IgD-negative memory B cell (primary cell): ENCODE measurements at regions not wholly inside any gene's neighbourhood (a gene's known extent, or its start where the extent isn't known, plus 50 kb on each side); places are given as distances from the start of the nearest gene placed in this dataset.

Experiments used
- H3K27ac Mint-ChIP-seq, 3 donors: one replicate each; pipeline ENCODE4 v1.8.0; 2020 to 2022; ENCODE audit warnings: mild to moderate bottlenecking in 3 of 3, mixed read lengths in 3 of 3, moderate library complexity in 1 of 3
- H3K27me3 Mint-ChIP-seq: one replicate; pipeline ENCODE4 v1.8.0; 2021; ENCODE audit warnings: mixed read lengths
- H3K36me3 Mint-ChIP-seq: one replicate; pipeline ENCODE4 v1.8.0; 2020; ENCODE audit warnings: mild to moderate bottlenecking, mixed read lengths
- H3K4me1 Mint-ChIP-seq, 3 donors: one replicate each; pipeline ENCODE4 v1.8.0; 2020 to 2022; ENCODE audit warnings: mixed read lengths in 3 of 3, mild to moderate bottlenecking in 1 of 3
- H3K4me3 Mint-ChIP-seq, 4 donors: one replicate each; pipeline ENCODE4 v1.8.0; 2020 to 2022; ENCODE audit warnings: mild to moderate bottlenecking in 4 of 4, mixed read lengths in 4 of 4, moderate library complexity in 3 of 4
- H3K9me3 Mint-ChIP-seq, 3 donors: one replicate each; pipeline ENCODE4 v1.8.0; 2020 to 2021; ENCODE audit warnings: mixed read lengths in 3 of 3, mild to moderate bottlenecking in 1 of 3

DNA sequence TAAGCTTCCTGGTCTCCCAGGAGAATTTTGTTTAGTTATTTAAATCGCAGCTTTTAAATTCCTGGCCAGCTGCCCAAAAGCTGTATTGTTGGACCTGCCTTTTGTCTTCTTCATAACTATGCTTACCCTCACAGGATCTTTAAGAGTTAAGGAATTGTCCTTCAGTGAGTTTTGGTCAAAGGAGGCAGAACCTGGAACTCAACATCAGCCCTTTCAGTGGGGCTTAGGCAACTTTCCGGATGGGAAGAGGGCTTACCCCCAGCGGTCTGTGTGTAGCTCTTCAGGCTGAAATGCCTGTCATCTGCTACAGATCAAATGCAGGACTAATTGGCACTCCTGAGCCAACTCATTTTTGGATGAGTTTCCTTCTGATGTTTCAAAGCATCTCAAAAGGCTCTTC lies 402.6 kb downstream of the SIPA1L2 start:
- peaks cover 0 to 5% (median 0%) of the 10 kb centered on the region in 3 donors for H3K9me3 Mint-ChIP-seq
- no peaks in the 10 kb centered on the region for H3K36me3 Mint-ChIP-seq
- H3K27me3 Mint-ChIP-seq: peaks cover 2% of the 10 kb centered on the region
- no peak overlapping the region for H3K27ac Mint-ChIP-seq
- no peaks in the 10 kb centered on the region for H3K4me1 Mint-ChIP-seq
- no peak overlapping the region for H3K4me3 Mint-ChIP-seq

DNA sequence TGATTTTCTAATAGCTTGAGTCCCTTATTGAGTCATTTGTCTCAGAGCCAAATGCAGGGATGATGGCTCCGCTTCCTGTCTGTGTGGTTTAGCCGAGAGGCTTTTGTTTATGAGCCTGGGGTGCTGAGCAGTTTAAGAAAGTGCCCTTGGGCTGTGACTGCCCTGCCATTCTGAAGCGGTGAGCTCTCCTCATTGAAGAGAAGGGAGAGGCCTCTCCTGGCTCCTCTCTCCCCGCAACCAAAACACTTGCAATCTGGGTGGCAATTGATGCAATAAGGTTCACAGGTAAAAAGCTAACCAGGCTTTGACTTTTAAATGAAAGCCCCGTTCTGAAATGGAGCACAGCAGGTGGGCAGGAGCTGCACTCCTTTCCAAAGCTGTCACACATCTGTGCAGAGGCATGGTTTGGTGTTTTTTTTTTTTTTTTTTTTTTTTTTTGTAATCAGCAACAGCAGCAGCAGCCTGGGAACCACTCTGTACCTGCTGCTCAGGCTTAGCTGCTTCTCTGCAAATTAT lies 403.7 kb downstream of the SIPA1L2 start:
- H3K36me3 Mint-ChIP-seq: no peaks in the 10 kb centered on the region
- peaks cover 0 to under 1% (median 0%) of the 10 kb centered on the region in 3 donors for H3K4me1 Mint-ChIP-seq
- no peak overlapping the region for H3K27ac Mint-ChIP-seq
- H3K9me3 Mint-ChIP-seq: peaks cover 0 to 5% (median 0%) of the 10 kb centered on the region in 3 donors
- H3K27me3 Mint-ChIP-seq: peaks cover 2% of the 10 kb centered on the region
- H3K4me3 Mint-ChIP-seq: no peak overlapping the region

DNA sequence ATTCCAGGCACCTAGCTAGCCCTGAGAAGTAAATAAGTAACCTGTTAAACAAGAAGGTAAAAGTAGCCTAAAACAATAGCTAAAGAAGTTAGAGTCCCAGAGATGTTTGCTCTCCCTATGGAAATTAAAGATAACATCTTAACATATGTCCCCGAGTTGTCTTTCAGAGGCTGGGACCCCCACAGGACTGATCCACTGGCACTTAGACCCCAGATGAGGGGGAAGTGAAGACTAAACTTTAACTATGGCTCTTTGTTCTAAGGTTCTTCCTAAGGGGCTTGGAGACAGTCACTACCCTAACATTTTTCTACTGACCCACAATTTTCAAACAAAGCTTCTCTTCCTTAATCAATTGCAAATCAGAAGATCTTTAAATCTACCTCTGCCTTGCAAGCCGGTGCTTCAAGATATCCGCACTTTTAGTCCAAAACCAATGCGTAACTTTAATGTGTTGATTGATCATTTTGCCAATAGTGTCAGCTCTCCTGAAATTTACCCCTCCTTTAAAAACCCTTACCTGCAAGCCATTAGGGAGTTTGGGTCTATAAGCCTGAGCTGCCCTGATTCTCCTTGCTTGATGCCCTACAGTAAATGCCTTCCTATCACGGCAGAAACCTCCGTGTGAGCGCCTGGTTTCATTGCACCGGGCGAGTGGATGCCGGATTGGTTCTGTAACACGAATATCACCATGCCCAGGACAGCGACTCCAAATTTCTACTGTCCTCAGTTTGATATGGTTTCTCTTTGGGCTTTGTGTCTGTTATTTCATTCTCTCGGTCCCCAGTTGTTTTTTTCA lies 404.4 kb downstream of the SIPA1L2 start:
- H3K4me1 Mint-ChIP-seq: peaks cover 0 to 2% (median 0%) of the 10 kb centered on the region in 3 donors
- H3K36me3 Mint-ChIP-seq: no peaks in the 10 kb centered on the region
- H3K27ac Mint-ChIP-seq: no peak overlapping the region
- no peak overlapping the region for H3K4me3 Mint-ChIP-seq
- H3K9me3 Mint-ChIP-seq: peaks cover 0 to 5% (median 0%) of the 10 kb centered on the region in 3 donors
- peaks cover 2% of the 10 kb centered on the region for H3K27me3 Mint-ChIP-seq

DNA sequence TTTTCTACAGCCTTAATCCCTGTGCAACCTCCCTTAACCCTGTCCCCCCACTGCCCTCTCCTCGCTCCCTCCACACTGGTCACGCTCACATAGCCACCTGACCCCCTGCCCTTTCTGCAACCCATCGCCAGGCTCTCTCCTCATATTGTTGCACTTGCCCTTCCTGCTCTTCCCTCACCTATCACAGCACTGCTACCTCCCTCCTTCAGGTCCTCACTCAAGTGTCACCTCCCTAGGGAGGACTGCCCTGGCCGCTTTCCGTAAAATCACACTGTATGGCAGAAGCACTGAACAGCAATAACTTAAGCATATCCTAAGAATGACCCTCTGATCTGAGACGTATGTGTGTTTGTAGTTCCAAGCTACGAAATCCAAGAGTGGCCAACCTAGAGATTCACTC lies 406.0 kb downstream of the SIPA1L2 start:
- Mint-ChIP-seq H3K4me3 (no peak overlapping the region), H3K27ac (no peak overlapping the region)

DNA sequence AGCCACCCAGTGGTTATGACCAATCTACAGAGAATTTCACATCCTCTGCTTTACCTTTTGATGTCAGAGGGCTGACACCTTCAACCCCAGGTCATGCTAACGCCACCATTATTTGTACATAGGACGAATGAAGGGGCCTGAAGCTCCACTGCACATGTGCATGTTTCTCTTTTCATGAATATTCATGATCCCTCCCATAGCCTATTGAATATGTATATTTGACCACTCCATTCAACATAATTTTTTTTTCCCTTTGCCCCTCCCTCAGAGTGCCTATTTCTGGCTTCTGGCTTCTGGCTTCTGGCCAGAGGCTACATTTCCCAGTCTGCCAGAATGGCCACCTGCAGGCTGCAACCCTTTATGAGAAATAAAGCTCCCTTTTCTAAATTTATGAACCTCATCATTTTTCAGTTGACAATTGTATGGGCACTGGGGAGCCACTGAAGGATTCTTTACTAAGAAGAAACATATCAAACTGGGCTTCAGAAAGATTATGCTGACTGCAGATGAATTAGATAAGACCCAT lies 406.7 kb downstream of the SIPA1L2 start:
- Mint-ChIP-seq H3K27me3 (peaks cover 2% of the 10 kb centered on the region), H3K4me1 (peaks cover 0 to 2% (median 0%) of the 10 kb centered on the region in 3 donors), H3K27ac (no peak overlapping the region), H3K36me3 (no peaks in the 10 kb centered on the region), H3K4me3 (no peak overlapping the region), H3K9me3 (peaks cover 0 to under 1% (median 0%) of the 10 kb centered on the region in 3 donors)

More for the DNA sequence above, 406.0 kb downstream of the SIPA1L2 start:
- peaks cover 0 to 2% (median 0%) of the 10 kb centered on the region in 3 donors for H3K4me1 Mint-ChIP-seq
- H3K27me3 Mint-ChIP-seq: peaks cover 2% of the 10 kb centered on the region
- H3K9me3 Mint-ChIP-seq: no peaks in the 10 kb centered on the region
- H3K36me3 Mint-ChIP-seq: no peaks in the 10 kb centered on the region

DNA sequence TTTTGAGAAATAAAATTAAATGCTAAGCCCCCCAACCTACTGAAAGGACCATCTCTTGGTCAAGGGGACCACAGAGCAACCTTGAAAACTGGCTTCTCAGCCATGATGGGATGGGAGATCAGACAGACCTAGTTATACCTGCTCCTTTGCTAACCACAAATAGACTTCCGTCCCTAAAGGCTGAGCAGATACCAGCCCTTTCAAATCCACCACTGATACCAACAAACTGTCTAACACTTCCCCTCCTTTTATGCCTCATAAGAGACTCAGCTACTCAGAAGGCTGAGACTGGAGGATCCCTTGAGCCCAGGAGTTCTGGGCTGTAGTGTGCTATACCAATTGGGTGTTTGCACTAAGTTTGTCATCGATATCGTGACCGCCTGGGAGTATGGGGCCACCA lies 407.3 kb downstream of the SIPA1L2 start:
- no peaks in the 10 kb centered on the region for H3K36me3 Mint-ChIP-seq
- peaks cover 0 to 3% (median 0%) of the 10 kb centered on the region in 3 donors for H3K9me3 Mint-ChIP-seq
- H3K4me3 Mint-ChIP-seq: no peak overlapping the region
- H3K27ac Mint-ChIP-seq: no peak overlapping the region
- H3K4me1 Mint-ChIP-seq: peaks cover 0 to 2% (median 0%) of the 10 kb centered on the region in 3 donors
- peaks cover 2% of the 10 kb centered on the region for H3K27me3 Mint-ChIP-seq

DNA sequence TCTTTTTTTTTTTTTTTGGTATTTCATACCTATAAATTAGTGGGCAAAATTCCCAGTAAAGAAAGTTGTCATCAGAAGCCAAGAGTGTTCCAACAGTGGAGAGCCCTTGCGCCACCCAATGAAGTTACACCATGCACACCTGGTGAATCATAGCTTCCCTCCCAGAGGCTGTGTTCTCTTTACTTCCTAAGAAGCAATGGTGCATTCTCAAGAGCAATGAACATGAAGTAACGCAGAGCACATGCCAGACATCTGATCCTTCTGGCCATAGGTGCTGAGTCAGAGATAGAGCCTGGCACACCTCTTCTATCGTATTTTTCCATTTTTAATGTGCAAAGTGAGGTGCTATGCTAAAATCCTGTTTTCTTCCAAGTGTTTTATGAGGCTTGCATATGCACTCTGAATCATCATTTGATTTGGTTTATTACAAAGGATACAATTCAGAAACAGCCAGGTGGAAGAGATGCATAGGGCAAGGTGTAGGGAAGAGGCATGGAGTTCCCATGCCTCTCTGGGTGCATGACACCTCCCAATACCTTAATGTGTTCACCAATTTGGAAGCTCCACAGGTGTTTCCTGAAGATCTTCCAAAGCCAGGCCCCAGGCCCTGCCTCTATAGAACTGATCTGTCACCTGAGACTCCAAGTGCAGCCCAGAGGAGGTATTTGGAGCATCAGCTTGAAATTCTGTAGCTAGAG lies 408.0 kb downstream of the SIPA1L2 start:
- Mint-ChIP-seq H3K27me3 (peaks cover 2% of the 10 kb centered on the region), H3K4me3 (no peak overlapping the region), H3K36me3 (no peaks in the 10 kb centered on the region), H3K4me1 (peaks cover 0 to 2% (median 0%) of the 10 kb centered on the region in 3 donors), H3K9me3 (peaks cover 0 to 3% (median 0%) of the 10 kb centered on the region in 3 donors), H3K27ac (no peak overlapping the region)

DNA sequence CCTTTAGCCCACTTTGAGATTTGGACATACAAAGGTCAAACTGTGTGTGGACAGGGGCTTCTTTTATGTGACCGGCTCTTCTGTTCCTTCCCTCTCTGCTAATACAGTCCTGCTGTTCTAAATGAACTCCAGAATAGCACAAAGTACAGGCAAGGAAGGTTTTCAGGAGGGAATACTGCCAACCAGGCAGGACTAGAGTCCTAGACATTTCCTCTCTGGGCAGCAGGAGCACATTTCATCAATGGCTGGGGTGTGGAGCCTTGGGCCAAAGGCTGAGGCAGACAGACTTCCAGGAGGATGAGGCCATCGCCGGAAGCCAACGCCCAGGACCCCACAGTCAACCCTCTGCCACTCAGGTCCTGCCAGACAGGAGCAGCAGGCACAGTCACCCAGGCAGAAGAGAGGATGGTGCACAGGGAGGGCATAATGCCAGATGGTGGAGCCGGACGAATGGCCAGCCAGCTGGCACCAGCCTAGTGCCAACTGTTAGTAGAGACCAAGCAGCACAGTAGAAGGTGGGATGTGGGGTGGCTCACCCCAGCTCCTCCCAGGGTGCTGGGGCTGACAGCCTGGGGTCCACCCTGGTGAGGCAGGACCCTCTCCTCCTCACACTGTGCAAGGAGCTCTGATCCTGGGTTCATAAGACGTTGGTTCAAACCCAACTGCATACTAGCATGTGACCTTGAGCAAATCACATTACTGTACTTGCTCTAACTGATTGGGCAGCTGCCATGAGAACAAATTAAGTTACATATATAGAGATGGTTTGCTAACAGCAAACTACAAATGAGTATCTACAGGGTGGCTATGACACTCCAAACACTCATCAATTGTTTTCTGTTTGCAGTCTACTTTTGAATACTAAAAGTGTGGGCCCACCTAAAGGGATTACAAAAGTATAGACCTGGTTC lies 410.7 kb downstream of the SIPA1L2 start:
- peaks cover 0 to 2% (median 0%) of the 10 kb centered on the region in 3 donors for H3K4me1 Mint-ChIP-seq
- no peak overlapping the region for H3K27ac Mint-ChIP-seq
- peaks cover 0 to 3% (median 0%) of the 10 kb centered on the region in 3 donors for H3K9me3 Mint-ChIP-seq
- H3K36me3 Mint-ChIP-seq: no peaks in the 10 kb centered on the region
- H3K4me3 Mint-ChIP-seq: no peak overlapping the region
- no peaks in the 10 kb centered on the region for H3K27me3 Mint-ChIP-seq

DNA sequence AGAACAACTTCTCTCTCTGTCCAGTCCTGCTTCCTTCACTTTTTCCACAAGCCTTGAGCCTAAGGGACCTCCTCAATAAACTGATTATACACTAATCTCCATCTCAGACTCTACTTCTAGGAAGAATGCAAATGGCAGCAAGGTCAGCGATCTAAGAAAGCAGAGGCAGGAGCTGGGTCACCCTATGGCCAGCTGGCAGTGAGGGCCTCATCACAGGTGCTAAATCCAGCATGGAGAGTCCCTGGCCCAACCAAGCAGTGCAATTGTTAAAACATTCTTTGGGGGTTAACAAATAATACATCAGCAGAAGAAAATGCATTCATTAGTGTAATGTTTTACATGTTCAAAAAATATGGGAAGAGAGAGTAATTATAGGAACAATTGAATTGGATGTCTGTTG lies 416.0 kb downstream of the SIPA1L2 start:
- Mint-ChIP-seq H3K9me3 (peaks cover 0 to 3% (median 0%) of the 10 kb centered on the region in 3 donors), H3K4me1 (no peaks in the 10 kb centered on the region), H3K27ac (no peak overlapping the region), H3K27me3 (no peaks in the 10 kb centered on the region), H3K4me3 (no peak overlapping the region), H3K36me3 (no peaks in the 10 kb centered on the region)

DNA sequence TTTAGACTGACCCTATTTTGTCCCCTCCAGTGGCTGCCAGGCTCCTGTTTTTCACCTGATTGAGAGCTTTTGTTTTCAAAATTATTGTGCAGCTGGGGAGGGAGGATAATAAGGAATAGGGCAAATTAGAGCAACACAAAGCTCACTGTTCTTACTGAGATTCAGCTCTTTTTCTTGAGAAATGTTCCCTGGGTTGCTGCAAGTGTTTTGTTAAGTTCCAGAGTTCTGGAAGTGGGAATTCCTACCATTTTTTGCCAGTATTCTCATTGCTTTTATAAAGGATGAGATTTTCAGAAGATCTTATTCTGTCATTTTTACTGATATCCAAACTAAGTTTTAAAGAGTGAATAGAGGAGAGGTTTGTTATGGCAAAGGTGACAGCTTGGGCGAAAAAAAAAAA lies 417.7 kb downstream of the SIPA1L2 start:
- Mint-ChIP-seq H3K27me3 (no peaks in the 10 kb centered on the region), H3K9me3 (no peaks in the 10 kb centered on the region), H3K4me1 (no peaks in the 10 kb centered on the region), H3K4me3 (no peak overlapping the region), H3K27ac (no peak overlapping the region), H3K36me3 (no peaks in the 10 kb centered on the region)

DNA sequence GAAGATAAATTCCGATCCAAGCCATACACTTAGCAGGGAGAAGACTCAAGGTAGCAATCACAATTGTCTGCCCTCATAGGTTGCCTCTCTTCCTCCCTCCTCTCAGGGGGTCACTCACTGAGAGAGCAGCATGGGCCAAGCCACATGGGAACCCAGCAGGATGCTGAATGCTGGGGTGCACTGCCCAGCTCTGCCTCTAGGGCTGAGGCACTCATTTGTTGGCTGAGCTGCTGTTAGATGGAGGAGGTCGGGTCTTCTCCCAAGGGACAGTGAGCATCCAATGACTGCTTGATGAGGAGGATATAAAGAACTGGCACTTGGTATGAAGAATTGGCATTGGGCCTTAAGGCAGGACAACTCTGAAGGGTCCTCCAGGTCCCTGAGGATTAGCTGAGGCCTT lies 418.8 kb downstream of the SIPA1L2 start:
- H3K27ac Mint-ChIP-seq: no peak overlapping the region
- H3K4me3 Mint-ChIP-seq: no peak overlapping the region
- H3K36me3 Mint-ChIP-seq: no peaks in the 10 kb centered on the region
- H3K4me1 Mint-ChIP-seq: no peaks in the 10 kb centered on the region
- H3K27me3 Mint-ChIP-seq: no peaks in the 10 kb centered on the region
- H3K9me3 Mint-ChIP-seq: no peaks in the 10 kb centered on the region

DNA sequence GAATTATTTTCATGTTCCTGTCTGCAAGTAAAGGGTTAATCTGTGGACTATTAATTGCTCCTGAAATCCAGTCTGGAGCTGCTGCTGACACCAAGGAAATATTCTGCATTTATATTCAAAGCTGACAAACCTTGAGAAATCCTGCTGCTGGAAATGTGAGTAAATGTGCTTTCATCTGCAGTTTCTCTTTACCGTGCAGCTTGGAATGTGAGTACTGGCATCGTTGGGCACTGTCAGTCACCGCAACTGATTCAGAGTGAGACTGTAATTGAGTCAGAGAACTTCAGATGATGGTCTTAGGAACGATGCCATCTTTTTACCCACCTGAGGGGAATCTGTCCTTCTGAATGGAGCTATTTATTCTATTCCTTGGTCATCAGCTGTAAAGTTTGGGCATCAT lies 420.6 kb downstream of the SIPA1L2 start:
- Mint-ChIP-seq H3K4me3 (no peak overlapping the region), H3K9me3 (no peaks in the 10 kb centered on the region), H3K27me3 (no peaks in the 10 kb centered on the region), H3K27ac (no peak overlapping the region), H3K4me1 (no peaks in the 10 kb centered on the region), H3K36me3 (no peaks in the 10 kb centered on the region)

DNA sequence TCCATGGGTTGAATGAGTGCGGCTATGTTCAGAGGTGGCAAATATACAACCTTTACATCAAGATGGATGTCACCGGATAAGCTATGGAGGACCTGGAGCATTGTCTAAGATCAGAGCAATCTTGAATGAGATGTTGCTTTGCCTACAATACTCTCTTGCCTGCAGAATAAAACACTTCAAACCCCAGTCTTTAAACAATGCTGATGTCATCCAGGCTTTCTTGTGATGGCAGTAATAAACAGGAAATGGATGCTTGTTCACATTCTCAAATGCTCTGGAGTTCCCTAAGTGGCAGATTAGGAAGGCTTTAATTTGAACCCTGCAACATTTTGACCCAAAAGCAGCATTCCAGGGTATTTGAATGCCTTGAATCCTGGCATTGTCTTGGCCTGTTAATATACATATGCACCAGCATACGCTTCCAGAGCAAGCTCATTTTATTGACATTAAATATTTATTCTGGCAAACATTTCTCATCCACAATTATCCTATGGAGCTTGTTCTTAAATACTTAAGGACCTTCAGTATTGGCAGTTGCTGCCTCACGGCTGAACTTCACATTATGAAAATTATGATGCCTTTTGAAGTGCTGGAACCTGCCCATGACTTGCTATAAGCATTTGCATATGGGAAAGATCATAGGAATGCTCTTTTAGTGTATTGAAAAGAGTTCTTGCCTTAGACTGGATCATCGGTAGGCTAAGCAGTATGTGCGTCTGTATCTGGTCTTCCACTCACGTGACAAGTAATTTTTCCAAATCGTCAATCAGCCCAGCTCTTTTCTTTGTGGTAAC lies 422.7 kb downstream of the SIPA1L2 start:
- Mint-ChIP-seq H3K27me3 (no peaks in the 10 kb centered on the region), H3K36me3 (no peaks in the 10 kb centered on the region), H3K4me3 (no peak overlapping the region), H3K4me1 (no peaks in the 10 kb centered on the region), H3K27ac (no peak overlapping the region), H3K9me3 (peaks cover 2 to 9% (median 3%) of the 10 kb centered on the region in 3 donors)

DNA sequence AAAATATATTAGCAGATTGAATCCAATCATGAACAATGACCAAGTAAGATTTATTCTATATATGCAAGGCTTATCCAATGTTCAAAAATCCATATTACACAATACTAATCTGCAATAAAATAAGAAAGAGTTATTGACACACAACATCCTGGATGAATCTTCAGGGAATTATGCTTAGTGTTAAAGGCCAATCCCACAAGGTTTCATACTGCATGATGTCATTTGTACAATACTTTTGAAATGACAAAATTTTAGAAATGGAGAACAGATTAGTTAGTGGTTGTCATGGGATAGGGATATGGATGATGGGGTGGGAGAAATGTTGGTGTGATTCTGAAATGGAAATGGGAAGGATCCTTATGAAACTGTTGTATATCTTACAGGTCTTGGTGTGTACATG lies 425.7 kb downstream of the SIPA1L2 start:
- H3K36me3 Mint-ChIP-seq: no peaks in the 10 kb centered on the region
- H3K27ac Mint-ChIP-seq: no peak overlapping the region
- H3K27me3 Mint-ChIP-seq: peaks cover 3% of the 10 kb centered on the region
- H3K4me3 Mint-ChIP-seq: no peak overlapping the region
- H3K4me1 Mint-ChIP-seq: no peaks in the 10 kb centered on the region
- H3K9me3 Mint-ChIP-seq: peaks cover 6 to 17% (median 14%) of the 10 kb centered on the region in 3 donors
